ENCODE measurements at regions not wholly inside any gene's neighbourhood (a gene's known extent, or its start where the extent isn't known, plus 50 kb on each side); places are given as distances from the start of the nearest gene placed in this dataset.

- TF ChIP-seq FOXP2 (optimal IDR thresholded peaks at IDR 0.05; ENCODE audit: borderline replicate concordance, extremely low read depth, extremely low read length, insufficient read depth) (no peak), POLR2AphosphoS5 (IDR thresholded peaks at IDR 0.05; ENCODE audit: low read depth, low read length) (no peak), SIN3A (IDR thresholded peaks at IDR 0.05; ENCODE audit: borderline replicate concordance, insufficient read depth, low read length) (no peak), TAF1 (IDR thresholded peaks at IDR 0.05; ENCODE audit: borderline replicate concordance, insufficient read depth, low read length) (no peak)
- TF ChIP-seq, protein P1, sequence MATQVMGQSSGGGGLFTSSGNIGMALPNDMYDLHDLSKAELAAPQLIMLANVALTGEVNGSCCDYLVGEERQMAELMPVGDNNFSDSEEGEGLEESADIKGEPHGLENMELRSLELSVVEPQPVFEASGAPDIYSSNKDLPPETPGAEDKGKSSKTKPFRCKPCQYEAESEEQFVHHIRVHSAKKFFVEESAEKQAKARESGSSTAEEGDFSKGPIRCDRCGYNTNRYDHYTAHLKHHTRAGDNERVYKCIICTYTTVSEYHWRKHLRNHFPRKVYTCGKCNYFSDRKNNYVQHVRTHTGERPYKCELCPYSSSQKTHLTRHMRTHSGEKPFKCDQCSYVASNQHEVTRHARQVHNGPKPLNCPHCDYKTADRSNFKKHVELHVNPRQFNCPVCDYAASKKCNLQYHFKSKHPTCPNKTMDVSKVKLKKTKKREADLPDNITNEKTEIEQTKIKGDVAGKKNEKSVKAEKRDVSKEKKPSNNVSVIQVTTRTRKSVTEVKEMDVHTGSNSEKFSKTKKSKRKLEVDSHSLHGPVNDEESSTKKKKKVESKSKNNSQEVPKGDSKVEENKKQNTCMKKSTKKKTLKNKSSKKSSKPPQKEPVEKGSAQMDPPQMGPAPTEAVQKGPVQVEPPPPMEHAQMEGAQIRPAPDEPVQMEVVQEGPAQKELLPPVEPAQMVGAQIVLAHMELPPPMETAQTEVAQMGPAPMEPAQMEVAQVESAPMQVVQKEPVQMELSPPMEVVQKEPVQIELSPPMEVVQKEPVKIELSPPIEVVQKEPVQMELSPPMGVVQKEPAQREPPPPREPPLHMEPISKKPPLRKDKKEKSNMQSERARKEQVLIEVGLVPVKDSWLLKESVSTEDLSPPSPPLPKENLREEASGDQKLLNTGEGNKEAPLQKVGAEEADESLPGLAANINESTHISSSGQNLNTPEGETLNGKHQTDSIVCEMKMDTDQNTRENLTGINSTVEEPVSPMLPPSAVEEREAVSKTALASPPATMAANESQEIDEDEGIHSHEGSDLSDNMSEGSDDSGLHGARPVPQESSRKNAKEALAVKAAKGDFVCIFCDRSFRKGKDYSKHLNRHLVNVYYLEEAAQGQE (IDR thresholded peaks at IDR 0.05; ENCODE audit: insufficient read depth in 1 of 2, low read depth in 2 of 2, low read length in 2 of 2), result no peak
Measured at GRCh38 chr7:46682836-46683624, 762.0 kb upstream of the IGFBP3 start.

DNA sequence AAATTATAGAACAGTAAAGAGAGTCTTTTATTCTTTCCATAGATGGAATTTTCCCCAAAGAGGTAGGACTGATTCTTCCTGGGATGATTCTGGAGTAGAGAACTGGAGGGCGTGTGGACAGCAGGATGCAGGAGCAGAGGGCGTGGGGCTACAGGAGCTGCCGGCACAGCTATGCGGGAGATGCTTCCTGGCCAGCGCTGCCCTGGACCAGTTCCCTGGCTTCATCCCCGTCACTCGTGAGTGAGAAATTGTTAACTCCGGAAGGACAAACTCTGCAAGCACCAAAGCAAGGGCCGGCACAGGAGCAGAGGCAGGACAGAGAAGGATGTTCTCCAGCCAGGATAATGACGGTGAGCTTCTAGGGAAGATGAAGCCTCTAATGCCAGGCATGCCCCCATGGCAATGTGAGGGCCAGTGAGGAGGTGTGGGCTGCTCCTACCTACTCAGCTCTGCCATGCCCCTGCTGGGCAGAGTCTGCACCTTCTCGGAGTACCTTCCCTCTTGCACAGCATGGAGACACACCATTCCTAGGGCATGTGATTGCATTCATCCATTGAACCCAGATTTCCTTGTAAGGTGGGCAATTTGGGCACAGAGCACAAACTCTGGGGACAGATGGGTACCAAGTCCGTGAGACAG is 760.9 kb upstream of the IGFBP3 start:
- TF ChIP-seq, protein P1 (IDR thresholded peaks at IDR 0.05; ENCODE audit: insufficient read depth in 1 of 2, low read depth in 2 of 2, low read length in 2 of 2), result no peak
- TF ChIP-seq POLR2AphosphoS5 (IDR thresholded peaks at IDR 0.05; ENCODE audit: low read depth, low read length), result no peak
- no peak for TF ChIP-seq FOXP2 (optimal IDR thresholded peaks at IDR 0.05; ENCODE audit: borderline replicate concordance, extremely low read depth, extremely low read length, insufficient read depth)
- no peak for TF ChIP-seq SIN3A (IDR thresholded peaks at IDR 0.05; ENCODE audit: borderline replicate concordance, insufficient read depth, low read length)
- no peak for TF ChIP-seq TAF1 (IDR thresholded peaks at IDR 0.05; ENCODE audit: borderline replicate concordance, insufficient read depth, low read length)

- TF ChIP-seq SIN3A (IDR thresholded peaks at IDR 0.05; ENCODE audit: borderline replicate concordance, insufficient read depth, low read length), result no peak
- no peak for TF ChIP-seq FOXP2 (optimal IDR thresholded peaks at IDR 0.05; ENCODE audit: borderline replicate concordance, extremely low read depth, extremely low read length, insufficient read depth)
- TF ChIP-seq POLR2AphosphoS5 (IDR thresholded peaks at IDR 0.05; ENCODE audit: low read depth, low read length), result no peak
- no peak for TF ChIP-seq TAF1 (IDR thresholded peaks at IDR 0.05; ENCODE audit: borderline replicate concordance, insufficient read depth, low read length)
- TF ChIP-seq, protein P1 (IDR thresholded peaks at IDR 0.05; ENCODE audit: insufficient read depth in 1 of 2, low read depth in 2 of 2, low read length in 2 of 2), result no peak
Measured at GRCh38 chr7:46680147-46680546, 759.1 kb upstream of the IGFBP3 start.

DNA sequence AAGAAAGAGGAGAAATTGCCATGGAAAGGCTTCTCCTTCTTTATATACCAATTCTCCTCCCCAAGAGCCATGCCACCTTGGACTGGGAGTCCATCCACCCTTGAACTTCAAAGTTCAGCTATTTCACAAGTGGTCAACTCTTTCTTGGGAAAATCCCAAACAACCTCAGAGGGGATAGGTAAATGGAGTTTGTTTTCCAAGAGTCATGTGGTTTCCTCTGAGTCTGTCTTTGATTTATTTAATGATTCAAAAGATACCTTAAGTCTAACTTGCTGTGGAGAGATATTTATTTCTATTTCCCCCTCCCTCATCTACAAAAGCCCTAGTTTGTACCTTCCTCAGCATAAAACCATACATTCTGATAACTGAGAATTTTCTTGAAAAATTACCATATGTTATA is 758.6 kb upstream of the IGFBP3 start:
- TF ChIP-seq FOXP2 (optimal IDR thresholded peaks at IDR 0.05; ENCODE audit: borderline replicate concordance, extremely low read depth, extremely low read length, insufficient read depth), result no peak
- TF ChIP-seq, protein P1 (IDR thresholded peaks at IDR 0.05; ENCODE audit: insufficient read depth in 1 of 2, low read depth in 2 of 2, low read length in 2 of 2), result no peak
- no peak for TF ChIP-seq TAF1 (IDR thresholded peaks at IDR 0.05; ENCODE audit: borderline replicate concordance, insufficient read depth, low read length)
- TF ChIP-seq SIN3A (IDR thresholded peaks at IDR 0.05; ENCODE audit: borderline replicate concordance, insufficient read depth, low read length), result no peak
- no peak for TF ChIP-seq POLR2AphosphoS5 (IDR thresholded peaks at IDR 0.05; ENCODE audit: low read depth, low read length)
